SK-N-SH treated with all-trans-retinoic acid at 6 μM for 48 hours (cell line): ENCODE measurements at regions not wholly inside any gene's neighbourhood (a gene's known extent, or its start where the extent isn't known, plus 50 kb on each side); places are given as distances from the start of the nearest gene placed in this dataset.

Experiments used
- ARNTL ChIP-seq: fragments of 450-650 bp; formaldehyde crosslinking; IDR thresholded peaks from 2 replicates; pipeline ENCODE4 v1.5.0; 2020; ENCODE audit warnings: low read depth, mild to moderate bottlenecking, moderate library complexity, borderline replicate concordance
- ESRRG ChIP-seq: fragments of 250-450 bp; sonication (Bioruptor Pico); IDR thresholded peaks from 2 replicates; pipeline ENCODE4 v1.6.1; 2021; ENCODE audit warnings: mild to moderate bottlenecking
- GLIS3 ChIP-seq: fragments of 250-450 bp; sonication (Bioruptor Pico); IDR thresholded peaks from 2 replicates; pipeline ENCODE4 v1.5.0; 2020; ENCODE audit warnings: mild to moderate bottlenecking, moderate library complexity
- RARB ChIP-seq: fragments of 250-450 bp; sonication (Bioruptor Pico); IDR thresholded peaks from 2 replicates; pipeline ENCODE4 v1.8.0; 2021; ENCODE audit warnings: mild to moderate bottlenecking, moderate library complexity
- SNAI2 ChIP-seq: fragments of 250-450 bp; sonication (Bioruptor Pico); IDR thresholded peaks from 2 replicates; pipeline ENCODE4 v1.5.0; 2020; ENCODE audit warnings: mild to moderate bottlenecking, moderate library complexity
- TCF4 ChIP-seq: fragments of 250-450 bp; sonication (Bioruptor Pico); IDR thresholded peaks from 2 replicates; pipeline ENCODE4 v1.8.0; 2021; ENCODE audit warnings: mild to moderate bottlenecking, moderate library complexity, borderline replicate concordance
- TOX ChIP-seq: fragments of 250-450 bp; sonication (Bioruptor Pico); IDR thresholded peaks from 2 replicates; pipeline ENCODE4 v1.8.0; 2021; ENCODE audit warnings: mild to moderate bottlenecking, moderate library complexity, borderline replicate concordance
- ZNF70 ChIP-seq: fragments of 450-650 bp; formaldehyde crosslinking; IDR thresholded peaks from 2 replicates; pipeline ENCODE4 v1.5.0; 2020; ENCODE audit warnings: mild to moderate bottlenecking, moderate library complexity
- ZNF8 ChIP-seq: fragments of 450-650 bp; formaldehyde crosslinking; IDR thresholded peaks from 2 replicates; pipeline ENCODE4 v1.5.0; 2020; ENCODE audit warnings: mild to moderate bottlenecking, moderate library complexity
- TF ChIP-seq, protein P1 (sequence below): fragments of 250-450 bp; sonication (Bioruptor Pico); IDR thresholded peaks from 2 replicates; pipeline ENCODE4 v1.5.1; 2021; ENCODE audit warnings: mild to moderate bottlenecking, moderate library complexity
- TF ChIP-seq, protein P2 (sequence below): fragments of 250-450 bp; sonication (Bioruptor Pico); IDR thresholded peaks from 2 replicates; pipeline ENCODE4 v1.5.1; 2020; ENCODE audit warnings: low read depth, mild to moderate bottlenecking, moderate library complexity

DNA sequence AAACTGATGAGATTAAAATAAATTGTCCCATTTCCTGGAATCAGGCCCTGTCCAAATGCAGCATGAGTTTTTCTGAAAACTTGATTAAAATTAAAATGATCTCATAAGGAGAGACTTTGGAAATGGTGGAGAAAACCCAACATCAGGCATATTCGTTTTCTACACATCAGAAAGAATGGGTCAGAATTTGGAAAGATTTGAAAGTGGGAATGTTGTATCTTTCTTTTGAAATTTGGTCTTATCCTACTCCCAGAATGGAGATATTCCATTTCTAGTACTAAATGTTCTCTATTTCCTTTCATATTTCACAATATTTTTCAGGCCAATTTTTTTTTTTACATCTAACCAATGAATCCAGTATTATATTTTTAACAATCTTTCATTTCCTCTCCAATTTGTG is 223.9 kb upstream of the RXFP2 start:
- TF ChIP-seq RARB (CRISPR knock-in tag): no peak
- no peak for TF ChIP-seq SNAI2 (CRISPR knock-in tag)
- TF ChIP-seq, protein P1, sequence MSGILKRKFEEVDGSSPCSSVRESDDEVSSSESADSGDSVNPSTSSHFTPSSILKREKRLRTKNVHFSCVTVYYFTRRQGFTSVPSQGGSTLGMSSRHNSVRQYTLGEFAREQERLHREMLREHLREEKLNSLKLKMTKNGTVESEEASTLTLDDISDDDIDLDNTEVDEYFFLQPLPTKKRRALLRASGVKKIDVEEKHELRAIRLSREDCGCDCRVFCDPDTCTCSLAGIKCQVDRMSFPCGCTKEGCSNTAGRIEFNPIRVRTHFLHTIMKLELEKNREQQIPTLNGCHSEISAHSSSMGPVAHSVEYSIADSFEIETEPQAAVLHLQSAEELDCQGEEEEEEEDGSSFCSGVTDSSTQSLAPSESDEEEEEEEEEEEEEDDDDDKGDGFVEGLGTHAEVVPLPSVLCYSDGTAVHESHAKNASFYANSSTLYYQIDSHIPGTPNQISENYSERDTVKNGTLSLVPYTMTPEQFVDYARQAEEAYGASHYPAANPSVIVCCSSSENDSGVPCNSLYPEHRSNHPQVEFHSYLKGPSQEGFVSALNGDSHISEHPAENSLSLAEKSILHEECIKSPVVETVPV: no peak
- no peak for TF ChIP-seq TOX (CRISPR knock-in tag)
- no peak for TF ChIP-seq ZNF8 (CRISPR knock-in tag)
- no peak for TF ChIP-seq ESRRG
- no peak for TF ChIP-seq TCF4 (CRISPR knock-in tag)
- no peak for TF ChIP-seq GLIS3 (CRISPR knock-in tag)
- no peak for TF ChIP-seq ZNF70 (CRISPR knock-in tag)
- TF ChIP-seq, protein P2, sequence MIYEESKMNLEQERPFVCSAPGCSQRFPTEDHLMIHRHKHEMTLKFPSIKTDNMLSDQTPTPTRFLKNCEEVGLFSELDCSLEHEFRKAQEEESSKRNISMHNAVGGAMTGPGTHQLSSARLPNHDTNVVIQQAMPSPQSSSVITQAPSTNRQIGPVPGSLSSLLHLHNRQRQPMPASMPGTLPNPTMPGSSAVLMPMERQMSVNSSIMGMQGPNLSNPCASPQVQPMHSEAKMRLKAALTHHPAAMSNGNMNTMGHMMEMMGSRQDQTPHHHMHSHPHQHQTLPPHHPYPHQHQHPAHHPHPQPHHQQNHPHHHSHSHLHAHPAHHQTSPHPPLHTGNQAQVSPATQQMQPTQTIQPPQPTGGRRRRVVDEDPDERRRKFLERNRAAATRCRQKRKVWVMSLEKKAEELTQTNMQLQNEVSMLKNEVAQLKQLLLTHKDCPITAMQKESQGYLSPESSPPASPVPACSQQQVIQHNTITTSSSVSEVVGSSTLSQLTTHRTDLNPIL (CRISPR knock-in tag): no peak
- TF ChIP-seq ARNTL (CRISPR knock-in tag): no peak
